ENCODE measurements at regions not wholly inside any gene's neighbourhood (a gene's known extent, or its start where the extent isn't known, plus 50 kb on each side); places are given as distances from the start of the nearest gene placed in this dataset.

- TF ChIP-seq POLR2A (IDR thresholded peaks at IDR 0.05) (no peak), CTCF (IDR thresholded peaks at IDR 0.05) (no peak)
Observed at GRCh38 chr3:30461311-30461710, 145.1 kb upstream of the TGFBR2 start.
